ENCODE measurements at regions not wholly inside any gene's neighbourhood (a gene's known extent, or its start where the extent isn't known, plus 50 kb on each side); places are given as distances from the start of the nearest gene placed in this dataset.
"Not testable (repeated sequence)": the region's sequence is repeated elsewhere in the genome, so short reads cannot be mapped to it uniquely, and the experiment has no call there.

- Histone ChIP-seq H3K4me1 (ENCODE audit: control insufficient read depth, insufficient read depth, low read length) (no peaks in the 10 kb centered on the region), H3K9ac (ENCODE audit: extremely low read depth, low read length, poor library complexity, severe bottlenecking) (no peak overlapping the region), H3K36me3 (ENCODE audit: control insufficient read depth, insufficient read depth, low read length) (no peaks in the 10 kb centered on the region), H3K4me3 (ENCODE audit: low read length) (no peak overlapping the region), H3K9me3 (ENCODE audit: control insufficient read depth, low read length) (no peaks in the 10 kb centered on the region), H3K27ac (ENCODE audit: low read depth, low read length) (no peak overlapping the region), H3K27me3 (ENCODE audit: control insufficient read depth, insufficient read depth, low read length, poor library complexity, severe bottlenecking) (no peaks in the 10 kb centered on the region)
- no peak for DNase-seq
- no peak overlapping the region for H3K4me3 Mint-ChIP-seq
- no peak overlapping the region for H3K27ac Mint-ChIP-seq
- no peak for TF ChIP-seq CTCF (conservative IDR thresholded peaks at IDR 0.05)
- H3K9me3 Mint-ChIP-seq, result peaks cover 18% of the 10 kb centered on the region
- H3K36me3 Mint-ChIP-seq (ENCODE audit: low read depth), result peaks cover 34% of the 10 kb centered on the region
- no peaks in the 10 kb centered on the region for H3K4me1 Mint-ChIP-seq
- H3K27me3 Mint-ChIP-seq (ENCODE audit: insufficient read depth), result no peaks in the 10 kb centered on the region
Observed at GRCh38 chrX:74111245-74111644, 192.7 kb upstream of the ZCCHC13 start.

- H3K4me1 Mint-ChIP-seq, result no peaks in the 10 kb centered on the region
- no peaks in the 10 kb centered on the region for H3K4me1 ChIP-seq (ENCODE audit: control insufficient read depth, insufficient read depth, low read length)
- H3K27ac Mint-ChIP-seq, result no peak overlapping the region
- no peak for DNase-seq
- H3K27me3 Mint-ChIP-seq (ENCODE audit: insufficient read depth), result no peaks in the 10 kb centered on the region
- no peak overlapping the region for H3K27ac ChIP-seq (ENCODE audit: low read depth, low read length)
- H3K27me3 ChIP-seq (ENCODE audit: control insufficient read depth, insufficient read depth, low read length, poor library complexity, severe bottlenecking), result no peaks in the 10 kb centered on the region
- no peaks in the 10 kb centered on the region for H3K9me3 ChIP-seq (ENCODE audit: control insufficient read depth, low read length)
- peaks cover 56% of the 10 kb centered on the region for H3K36me3 Mint-ChIP-seq (ENCODE audit: low read depth)
- H3K4me3 Mint-ChIP-seq, result no peak overlapping the region
- H3K36me3 ChIP-seq (ENCODE audit: control insufficient read depth, insufficient read depth, low read length), result no peaks in the 10 kb centered on the region
- no peak for TF ChIP-seq CTCF (conservative IDR thresholded peaks at IDR 0.05)
- peaks cover 49% of the 10 kb centered on the region for H3K9me3 Mint-ChIP-seq
- no peak overlapping the region for H3K9ac ChIP-seq (ENCODE audit: extremely low read depth, low read length, poor library complexity, severe bottlenecking)
- no peak overlapping the region for H3K4me3 ChIP-seq (ENCODE audit: low read length)
Observed at GRCh38 chrX:74107666-74108065, 196.3 kb upstream of the ZCCHC13 start.

- H3K4me3 ChIP-seq (ENCODE audit: low read length), result no peak overlapping the region
- no peaks in the 10 kb centered on the region for H3K4me1 ChIP-seq (ENCODE audit: control insufficient read depth, insufficient read depth, low read length)
- Mint-ChIP-seq H3K36me3 (ENCODE audit: low read depth) (peaks cover 68% of the 10 kb centered on the region), H3K27ac (no peak overlapping the region), H3K27me3 (ENCODE audit: insufficient read depth) (no peaks in the 10 kb centered on the region), H3K4me1 (no peaks in the 10 kb centered on the region), H3K4me3 (no peak overlapping the region), H3K9me3 (peaks cover 66% of the 10 kb centered on the region)
- no peaks in the 10 kb centered on the region for H3K27me3 ChIP-seq (ENCODE audit: control insufficient read depth, insufficient read depth, low read length, poor library complexity, severe bottlenecking)
- DNase-seq, result no peak
- H3K36me3 ChIP-seq (ENCODE audit: control insufficient read depth, insufficient read depth, low read length), result no peaks in the 10 kb centered on the region
- H3K9me3 ChIP-seq (ENCODE audit: control insufficient read depth, low read length), result peaks cover 17% of the 10 kb centered on the region
- H3K9ac ChIP-seq (ENCODE audit: extremely low read depth, low read length, poor library complexity, severe bottlenecking), result no peak overlapping the region
- no peak overlapping the region for H3K27ac ChIP-seq (ENCODE audit: low read depth, low read length)
- TF ChIP-seq CTCF (conservative IDR thresholded peaks at IDR 0.05), result no peak
- 94% methylated on average over 2 of the region's 3 CpGs; no CpG with 5 or more reads in 1 of the 2 experiments for WGBS, 2 experiments (ENCODE audit: insufficient coverage in 1 of 2, insufficient read length in 1 of 2)
Observed at GRCh38 chrX:74104356-74105015, 199.5 kb upstream of the ZCCHC13 start.

GRCh38 chrX:74098407-74098806, 205.6 kb upstream of the ZCCHC13 start:
- H3K36me3 Mint-ChIP-seq (ENCODE audit: low read depth), result peaks cover 38% of the 10 kb centered on the region
- not testable (repeated sequence) for H3K4me1 Mint-ChIP-seq; H3K4me1 ChIP-seq (ENCODE audit: control insufficient read depth, insufficient read depth, low read length); H3K4me3 ChIP-seq (ENCODE audit: low read length); H3K9ac ChIP-seq (ENCODE audit: extremely low read depth, low read length, poor library complexity, severe bottlenecking); DNase-seq; H3K27me3 ChIP-seq (ENCODE audit: control insufficient read depth, insufficient read depth, low read length, poor library complexity, severe bottlenecking); H3K4me3 Mint-ChIP-seq; H3K27ac ChIP-seq (ENCODE audit: low read depth, low read length); H3K36me3 ChIP-seq (ENCODE audit: control insufficient read depth, insufficient read depth, low read length); H3K27me3 Mint-ChIP-seq (ENCODE audit: insufficient read depth); H3K27ac Mint-ChIP-seq
- H3K9me3 ChIP-seq (ENCODE audit: control insufficient read depth, low read length), result peaks cover 17% of the 10 kb centered on the region
- 90 to 98% methylated on average over 2 to 27 of the region's 31 CpGs for WGBS, 2 experiments (ENCODE audit: insufficient coverage in 1 of 2, insufficient read length in 1 of 2)
- H3K9me3 Mint-ChIP-seq, result peaks cover 92% of the 10 kb centered on the region
